ENCODE measurements at regions not wholly inside any gene's neighbourhood (a gene's known extent, or its start where the extent isn't known, plus 50 kb on each side); places are given as distances from the start of the nearest gene placed in this dataset.

GRCh38 chr12:14156606-14157005 lies 175.2 kb upstream of the GRIN2B start:
- DNase-seq: no peak

GRCh38 chr12:14157088-14157747 lies 175.8 kb upstream of the GRIN2B start:
- DNase-seq: no peak

GRCh38 chr12:14164266-14164665 lies 182.9 kb upstream of the GRIN2B start:
- DNase-seq: no peak

- DNase-seq: no peak
Observed at GRCh38 chr12:14167005-14167628, 185.7 kb upstream of the GRIN2B start.

- DNase-seq: no peak
Observed at GRCh38 chr12:14169281-14169680, 187.9 kb upstream of the GRIN2B start.

GRCh38 chr12:14171106-14171505 lies 189.7 kb upstream of the GRIN2B start:
- DNase-seq: no peak

GRCh38 chr12:14175206-14175605 lies 190.3 kb upstream of the ATF7IP start:
- no peak for DNase-seq

GRCh38 chr12:14185427-14186192 lies 179.9 kb upstream of the ATF7IP start:
- DNase-seq: peak; percentile 31 to 34

GRCh38 chr12:14186193-14186502 lies 179.3 kb upstream of the ATF7IP start:
- no peak for DNase-seq

- DNase-seq: no peak
Observed at GRCh38 chr12:14187002-14187401, 178.5 kb upstream of the ATF7IP start.

- DNase-seq: no peak
Observed at GRCh38 chr12:14187966-14188365, 177.5 kb upstream of the ATF7IP start.

GRCh38 chr12:14188744-14189143 lies 176.7 kb upstream of the ATF7IP start:
- no peak for DNase-seq

- DNase-seq: no peak
Observed at GRCh38 chr12:14190694-14191093, 174.8 kb upstream of the ATF7IP start.

- DNase-seq: no peak
Observed at GRCh38 chr12:14191612-14192011, 173.9 kb upstream of the ATF7IP start.

GRCh38 chr12:14193639-14194038 lies 171.8 kb upstream of the ATF7IP start:
- peak in 1 of 2 experiments; percentile 7 for DNase-seq

GRCh38 chr12:14194572-14194971 lies 170.9 kb upstream of the ATF7IP start:
- no peak for DNase-seq

- no peak for DNase-seq
Observed at GRCh38 chr12:14199455-14200198, 165.9 kb upstream of the ATF7IP start.

- no peak for DNase-seq
Observed at GRCh38 chr12:14200598-14200997, 164.9 kb upstream of the ATF7IP start.

GRCh38 chr12:14201291-14201690 lies 164.2 kb upstream of the ATF7IP start:
- no peak for DNase-seq

- no peak for DNase-seq
Observed at GRCh38 chr12:14207905-14208551, 157.5 kb upstream of the ATF7IP start.

GRCh38 chr12:14211947-14212387 lies 153.5 kb upstream of the ATF7IP start:
- DNase-seq: no peak

- DNase-seq: no peak
Observed at GRCh38 chr12:14213542-14213941, 151.9 kb upstream of the ATF7IP start.

GRCh38 chr12:14214495-14214894 lies 151.0 kb upstream of the ATF7IP start:
- DNase-seq: no peak

All from SHP77 (cell line).